Stimulated activated memory B cell treated with anti-CD40 and anti-IgM and Interleukin-4, amounts not matched to agents 10 μg/mL and 1 μg/mL and 100 μg/mL, for 72 hours (primary cell): ENCODE measurements at regions not wholly inside any gene's neighbourhood (a gene's known extent, or its start where the extent isn't known, plus 50 kb on each side); places are given as distances from the start of the nearest gene placed in this dataset.

ENCODE experiments used
- ATAC-seq: fragments of 150-1000 bp; cut with Tn5 transposase; 2 replicates; pipeline ENCODE4 v1.10.0; 2021
- H3K27ac Mint-ChIP-seq: one replicate; pipeline ENCODE4 v1.8.0; 2022; ENCODE audit warnings: mild to moderate bottlenecking, mixed read lengths
- H3K27me3 Mint-ChIP-seq: one replicate; pipeline ENCODE4 v1.8.0; 2022; ENCODE audit warnings: mixed read lengths
- H3K36me3 Mint-ChIP-seq: one replicate; pipeline ENCODE4 v1.8.0; 2022; ENCODE audit warnings: mixed read lengths
- H3K4me1 Mint-ChIP-seq: one replicate; pipeline ENCODE4 v1.8.0; 2022; ENCODE audit warnings: mixed read lengths
- H3K4me3 Mint-ChIP-seq: one replicate; pipeline ENCODE4 v1.8.0; 2022; ENCODE audit warnings: mild to moderate bottlenecking, moderate library complexity, mixed read lengths
- H3K9me3 Mint-ChIP-seq: one replicate; pipeline ENCODE4 v1.8.0; 2022; ENCODE audit warnings: mixed read lengths

DNA sequence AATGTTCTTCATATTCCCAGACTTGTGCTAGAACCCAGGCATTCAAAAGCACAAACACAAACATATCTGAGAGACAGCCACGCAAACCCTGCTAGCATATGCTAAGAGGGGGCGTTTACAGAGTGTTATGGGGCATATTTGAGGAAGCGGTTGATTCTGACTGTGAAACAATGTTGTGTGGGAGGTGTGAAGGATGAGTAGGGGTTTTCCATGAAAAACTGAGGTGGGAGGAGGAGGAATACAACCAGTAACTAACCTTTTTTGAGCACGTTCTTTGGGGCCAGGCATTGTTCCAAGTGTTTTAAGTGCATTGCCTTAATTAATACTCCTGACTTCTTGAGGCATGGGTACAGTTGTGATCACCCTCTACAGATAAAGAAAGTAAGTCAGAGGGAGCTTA lies 499.5 kb downstream of the AACS start:
- no peaks in the 10 kb centered on the region for H3K4me1 Mint-ChIP-seq
- no peak overlapping the region for H3K4me3 Mint-ChIP-seq
- no peak overlapping the region for H3K27ac Mint-ChIP-seq
- no peaks in the 10 kb centered on the region for H3K27me3 Mint-ChIP-seq
- ATAC-seq = no peak
- no peaks in the 10 kb centered on the region for H3K36me3 Mint-ChIP-seq
- H3K9me3 Mint-ChIP-seq = peaks cover 4% of the 10 kb centered on the region

GRCh38 chr12:125567581-125567980 lies 502.3 kb downstream of the AACS start:
- H3K36me3 Mint-ChIP-seq = no peaks in the 10 kb centered on the region
- H3K4me1 Mint-ChIP-seq = no peaks in the 10 kb centered on the region
- H3K27me3 Mint-ChIP-seq = no peaks in the 10 kb centered on the region
- peaks cover 4% of the 10 kb centered on the region for H3K9me3 Mint-ChIP-seq
- H3K27ac Mint-ChIP-seq = no peak overlapping the region
- no peak overlapping the region for H3K4me3 Mint-ChIP-seq
- ATAC-seq = no peak

DNA sequence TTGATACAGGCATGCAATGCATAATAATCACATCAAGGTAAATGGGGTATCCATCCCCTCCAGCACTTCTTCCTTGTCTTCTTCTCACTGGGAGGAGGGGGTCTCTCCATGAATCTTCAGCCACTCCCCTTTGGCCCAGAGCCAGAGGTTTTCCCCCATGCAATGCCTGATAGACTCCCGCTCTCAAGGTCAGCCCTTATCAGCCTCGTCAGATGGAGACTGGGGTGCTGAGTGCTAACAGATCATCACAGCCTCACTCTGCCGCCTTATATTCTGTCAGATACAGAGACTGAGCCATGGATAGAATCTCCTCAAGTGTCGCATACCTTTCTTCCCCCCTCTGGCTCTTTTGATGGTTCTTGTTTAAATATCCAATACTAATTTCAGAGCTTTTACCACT lies 503.1 kb downstream of the AACS start:
- Mint-ChIP-seq H3K27me3 (no peaks in the 10 kb centered on the region), H3K36me3 (no peaks in the 10 kb centered on the region), H3K9me3 (peaks cover 4% of the 10 kb centered on the region), H3K4me3 (no peak overlapping the region), H3K4me1 (no peaks in the 10 kb centered on the region), H3K27ac (no peak overlapping the region)
- ATAC-seq = no peak

- no peak overlapping the region for H3K27ac Mint-ChIP-seq
- H3K4me3 Mint-ChIP-seq = no peak overlapping the region
- H3K4me1 Mint-ChIP-seq = no peaks in the 10 kb centered on the region
- no peaks in the 10 kb centered on the region for H3K36me3 Mint-ChIP-seq
- H3K9me3 Mint-ChIP-seq = peaks cover 7% of the 10 kb centered on the region
- ATAC-seq = no peak
- H3K27me3 Mint-ChIP-seq = peaks cover 13% of the 10 kb centered on the region
These were observed 508.0 kb downstream of the AACS start for GRCh38 chr12:125573271-125573670.

DNA sequence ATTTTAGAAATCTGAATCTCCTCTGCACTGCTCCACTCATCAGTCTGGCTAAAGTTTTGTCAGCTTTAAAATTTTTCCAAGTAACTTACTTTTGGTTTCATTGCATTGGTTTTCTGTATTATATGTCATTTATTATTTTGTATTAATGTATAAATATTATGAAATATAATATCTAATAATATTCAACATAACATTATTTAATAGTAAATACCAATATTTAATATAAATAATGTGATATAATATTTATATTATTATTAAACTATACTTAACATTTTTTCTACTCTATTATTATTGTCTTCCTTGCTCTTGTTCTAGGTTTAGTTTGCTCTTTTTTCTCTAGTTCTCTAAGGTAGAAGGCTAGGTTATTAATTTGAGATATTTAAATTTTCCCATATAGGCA lies 512.1 kb downstream of the AACS start:
- no peak for ATAC-seq
- Mint-ChIP-seq H3K27me3 (peaks cover 16% of the 10 kb centered on the region), H3K27ac (no peak overlapping the region), H3K4me3 (no peak overlapping the region), H3K9me3 (peaks cover 21% of the 10 kb centered on the region), H3K4me1 (no peaks in the 10 kb centered on the region), H3K36me3 (no peaks in the 10 kb centered on the region)

- H3K27me3 Mint-ChIP-seq = peaks cover 16% of the 10 kb centered on the region
- no peak for ATAC-seq
- no peaks in the 10 kb centered on the region for H3K36me3 Mint-ChIP-seq
- H3K27ac Mint-ChIP-seq = no peak overlapping the region
- H3K4me1 Mint-ChIP-seq = no peaks in the 10 kb centered on the region
- peaks cover 21% of the 10 kb centered on the region for H3K9me3 Mint-ChIP-seq
- H3K4me3 Mint-ChIP-seq = no peak overlapping the region
These were observed 514.7 kb downstream of the AACS start for GRCh38 chr12:125579916-125580315.

DNA sequence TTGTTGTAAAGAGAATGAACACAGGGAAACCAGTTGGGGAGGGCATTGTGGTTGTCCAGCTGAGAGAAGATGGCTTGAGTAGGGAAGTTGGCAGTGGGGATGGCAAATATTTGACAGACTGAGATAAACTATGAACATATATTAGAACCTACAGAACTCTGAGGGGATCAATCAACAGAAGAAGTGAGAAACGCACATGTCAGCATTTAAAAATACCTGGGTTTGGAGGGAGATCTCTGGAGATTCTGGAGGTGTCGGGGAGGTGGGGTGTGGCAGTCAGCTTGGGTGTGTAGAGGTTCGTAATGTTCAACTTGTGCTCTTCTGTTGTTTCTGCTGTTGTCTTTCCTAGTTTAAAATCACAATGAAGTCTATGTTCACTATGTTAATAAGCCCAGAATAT lies 517.8 kb downstream of the AACS start:
- Mint-ChIP-seq H3K27me3 (peaks cover 5% of the 10 kb centered on the region), H3K36me3 (no peaks in the 10 kb centered on the region), H3K9me3 (peaks cover 15% of the 10 kb centered on the region), H3K27ac (no peak overlapping the region), H3K4me3 (no peak overlapping the region), H3K4me1 (no peaks in the 10 kb centered on the region)
- no peak for ATAC-seq

DNA sequence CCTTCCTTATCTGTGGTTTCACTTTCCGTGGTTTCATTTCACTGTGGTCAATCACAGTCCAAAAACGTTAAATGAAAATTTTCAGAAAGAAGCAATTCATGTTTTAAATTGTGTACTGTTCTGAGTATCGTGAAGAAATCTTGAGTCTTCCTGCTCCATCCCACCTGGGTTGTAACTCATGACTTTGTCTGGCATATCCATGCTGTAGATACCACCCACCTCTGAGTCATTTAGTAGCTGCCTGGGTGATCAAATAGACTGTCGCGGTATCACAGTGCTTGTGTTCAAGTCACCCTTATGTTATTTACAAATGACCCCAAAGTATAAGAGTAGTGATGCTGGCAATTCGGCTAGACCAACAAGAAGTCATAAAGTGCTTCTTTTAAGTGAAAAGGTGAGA lies 521.2 kb downstream of the AACS start:
- H3K4me3 Mint-ChIP-seq = no peak overlapping the region
- no peaks in the 10 kb centered on the region for H3K4me1 Mint-ChIP-seq
- H3K27ac Mint-ChIP-seq = no peak overlapping the region
- no peaks in the 10 kb centered on the region for H3K36me3 Mint-ChIP-seq
- H3K9me3 Mint-ChIP-seq = peaks cover 3% of the 10 kb centered on the region
- H3K27me3 Mint-ChIP-seq = no peaks in the 10 kb centered on the region
- ATAC-seq = no peak

- Mint-ChIP-seq H3K4me1 (no peaks in the 10 kb centered on the region), H3K27ac (no peak overlapping the region), H3K4me3 (no peak overlapping the region), H3K27me3 (no peaks in the 10 kb centered on the region), H3K9me3 (peaks cover 11% of the 10 kb centered on the region), H3K36me3 (no peaks in the 10 kb centered on the region)
- no peak for ATAC-seq
These were observed 528.0 kb downstream of the AACS start for GRCh38 chr12:125593269-125593668.

DNA sequence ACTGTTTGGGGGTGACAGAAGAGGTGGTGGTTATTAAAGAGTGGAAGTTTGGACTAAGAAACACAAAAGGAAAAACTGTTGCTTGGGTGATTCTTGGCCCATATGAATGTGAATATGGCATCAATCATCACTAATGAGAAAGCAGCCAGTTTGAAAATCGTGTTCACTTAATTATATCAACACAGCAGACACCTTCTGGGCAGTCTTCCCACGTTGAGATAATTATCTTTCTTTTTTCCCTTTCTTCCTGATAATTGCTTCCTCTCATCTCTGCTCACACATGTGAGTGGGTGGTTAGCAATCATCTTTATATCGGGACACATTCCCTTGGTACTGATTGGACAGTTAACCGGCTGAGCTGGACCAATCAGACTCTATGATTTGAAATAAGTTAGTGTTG lies 539.7 kb downstream of the AACS start:
- no peak for ATAC-seq

GRCh38 chr12:125606312-125606711 lies 541.1 kb downstream of the AACS start:
- Mint-ChIP-seq H3K27me3 (no peaks in the 10 kb centered on the region), H3K9me3 (peaks cover 4% of the 10 kb centered on the region), H3K36me3 (no peaks in the 10 kb centered on the region), H3K27ac (no peak overlapping the region), H3K4me3 (no peak overlapping the region), H3K4me1 (no peaks in the 10 kb centered on the region)
- no peak for ATAC-seq

More for the DNA sequence above, 539.7 kb downstream of the AACS start:
- Mint-ChIP-seq H3K27me3 (no peaks in the 10 kb centered on the region), H3K27ac (no peak overlapping the region), H3K4me1 (no peaks in the 10 kb centered on the region), H3K9me3 (peaks cover 4% of the 10 kb centered on the region), H3K4me3 (no peak overlapping the region), H3K36me3 (no peaks in the 10 kb centered on the region)

GRCh38 chr12:125610292-125610691 lies 545.1 kb downstream of the AACS start:
- Mint-ChIP-seq H3K27ac (no peak overlapping the region), H3K9me3 (peaks cover 4% of the 10 kb centered on the region), H3K4me3 (no peak overlapping the region)

DNA sequence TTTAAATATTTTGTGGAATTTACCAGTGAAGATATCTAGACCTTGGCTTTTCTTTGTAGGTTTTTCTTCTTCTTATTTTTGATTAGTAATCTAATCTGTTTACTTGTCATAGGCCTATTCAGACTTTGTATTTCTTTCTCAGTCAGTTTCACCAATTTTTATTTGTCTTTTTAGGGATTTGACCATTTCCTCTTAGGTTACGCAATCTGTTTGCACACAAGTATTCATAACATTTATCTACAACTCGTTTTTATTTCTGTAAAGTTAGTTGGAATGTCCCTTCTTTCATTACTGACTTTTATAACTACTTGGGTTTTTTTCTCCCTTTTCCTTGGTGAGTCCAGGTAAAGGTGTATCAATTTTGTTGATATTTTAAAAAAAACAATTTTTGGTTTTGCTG lies 545.7 kb downstream of the AACS start:
- ATAC-seq = no peak
- Mint-ChIP-seq H3K4me3 (no peak overlapping the region), H3K36me3 (no peaks in the 10 kb centered on the region), H3K27ac (no peak overlapping the region), H3K9me3 (no peaks in the 10 kb centered on the region), H3K27me3 (no peaks in the 10 kb centered on the region), H3K4me1 (no peaks in the 10 kb centered on the region)

More at GRCh38 chr12:125610292-125610691, 545.1 kb downstream of the AACS start:
- Mint-ChIP-seq H3K27me3 (no peaks in the 10 kb centered on the region), H3K4me1 (no peaks in the 10 kb centered on the region), H3K36me3 (no peaks in the 10 kb centered on the region)
- ATAC-seq = no peak

DNA sequence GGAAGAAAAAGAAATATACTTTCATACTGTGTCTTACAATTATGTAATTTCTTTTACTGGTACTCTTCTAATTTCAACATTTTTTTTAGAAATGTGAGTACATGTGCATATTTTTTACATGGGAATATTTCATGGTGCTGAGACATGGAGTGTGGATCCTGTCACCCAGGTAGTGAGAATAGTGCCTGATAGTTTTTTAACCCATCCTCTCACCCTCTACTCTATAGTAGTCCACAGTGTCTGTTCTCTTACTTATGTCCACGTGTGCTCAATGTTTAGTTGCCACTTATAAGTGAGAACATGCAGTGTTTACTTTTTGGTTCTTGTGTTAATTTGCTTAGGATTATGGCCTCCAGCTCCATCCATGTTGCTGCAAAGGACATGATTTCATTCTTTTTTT lies 548.8 kb downstream of the AACS start:
- Mint-ChIP-seq H3K27me3 (no peaks in the 10 kb centered on the region), H3K36me3 (no peaks in the 10 kb centered on the region)
- no peak for ATAC-seq

GRCh38 chr12:125619723-125620122 lies 554.5 kb downstream of the AACS start:
- no peak overlapping the region for H3K4me3 Mint-ChIP-seq
- H3K27ac Mint-ChIP-seq = no peak overlapping the region
- H3K4me1 Mint-ChIP-seq = no peaks in the 10 kb centered on the region
- no peaks in the 10 kb centered on the region for H3K36me3 Mint-ChIP-seq
- H3K27me3 Mint-ChIP-seq = no peaks in the 10 kb centered on the region
- ATAC-seq = no peak
- H3K9me3 Mint-ChIP-seq = peaks cover 7% of the 10 kb centered on the region

More for the DNA sequence above, 548.8 kb downstream of the AACS start:
- no peaks in the 10 kb centered on the region for H3K9me3 Mint-ChIP-seq
- no peak overlapping the region for H3K4me3 Mint-ChIP-seq
- H3K4me1 Mint-ChIP-seq = no peaks in the 10 kb centered on the region
- no peak overlapping the region for H3K27ac Mint-ChIP-seq

DNA sequence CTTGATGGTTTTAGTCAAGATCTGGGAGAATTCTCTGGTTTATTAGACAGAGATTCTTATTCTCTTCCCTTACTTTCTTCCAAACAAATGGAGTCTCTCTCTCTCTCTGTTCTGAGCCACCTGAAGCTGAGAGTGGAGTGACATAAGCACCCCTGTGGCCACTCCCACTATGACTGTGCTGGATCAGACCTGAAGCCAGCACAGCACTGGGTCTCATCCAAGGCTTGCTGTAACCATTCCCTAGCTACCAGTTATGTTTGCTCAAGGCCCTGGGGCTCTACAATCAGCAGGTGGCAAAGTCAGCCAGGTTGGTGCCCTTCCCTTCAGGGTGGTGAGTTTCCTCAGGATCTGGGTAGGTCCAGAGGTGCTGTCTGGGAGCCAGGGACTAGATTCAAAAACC lies 568.5 kb downstream of the AACS start:
- H3K4me3 Mint-ChIP-seq = no peak overlapping the region
- H3K4me1 Mint-ChIP-seq = no peaks in the 10 kb centered on the region
- no peak for ATAC-seq
- H3K27ac Mint-ChIP-seq = no peak overlapping the region
- H3K9me3 Mint-ChIP-seq = peaks cover 7% of the 10 kb centered on the region
- peaks cover 13% of the 10 kb centered on the region for H3K27me3 Mint-ChIP-seq
- H3K36me3 Mint-ChIP-seq = no peaks in the 10 kb centered on the region

GRCh38 chr12:125634813-125635212 lies 569.6 kb downstream of the AACS start:
- Mint-ChIP-seq H3K4me3 (no peak overlapping the region), H3K27me3 (peaks cover 13% of the 10 kb centered on the region), H3K9me3 (peaks cover 7% of the 10 kb centered on the region), H3K27ac (no peak overlapping the region), H3K4me1 (no peaks in the 10 kb centered on the region), H3K36me3 (no peaks in the 10 kb centered on the region)
- no peak for ATAC-seq
